SK-N-MC (cell line): ENCODE measurements at regions not wholly inside any gene's neighbourhood (a gene's known extent, or its start where the extent isn't known, plus 50 kb on each side); places are given as distances from the start of the nearest gene placed in this dataset.

Experiments
- EZH2 ChIP-seq: fragments of 200-600 bp; sonication (generic); IDR thresholded peaks from one replicate; pipeline ENCODE4 v1.6.1; 2017; ENCODE audit warnings: antibody characterized with exemption
- POLR2AphosphoS5 ChIP-seq: IDR thresholded peaks from 2 replicates; pipeline ENCODE4 v1.6.1; 2012; ENCODE audit warnings: mild to moderate bottlenecking, low read depth, low read length, borderline replicate concordance

DNA sequence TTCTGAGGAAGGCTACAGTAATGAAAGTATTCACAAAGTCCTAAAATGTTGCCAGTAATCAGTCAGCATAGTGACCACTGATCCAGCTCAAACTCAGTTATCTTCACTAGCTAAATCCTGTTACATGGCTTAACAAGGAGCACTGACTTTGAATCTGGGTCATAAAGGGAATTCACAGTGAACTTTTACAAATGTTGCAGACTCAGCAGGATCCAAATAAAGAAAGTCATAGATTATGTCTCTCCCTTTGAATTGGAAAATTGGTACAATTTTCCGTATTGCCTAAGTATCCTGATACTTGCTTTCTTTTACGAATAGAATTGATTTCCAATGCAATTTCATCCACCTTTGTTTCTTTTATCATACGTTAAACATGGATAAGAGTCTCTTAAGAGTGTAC is 431.5 kb upstream of the CNTN6 start:
- TF ChIP-seq EZH2 = no peak
- no peak for TF ChIP-seq POLR2AphosphoS5
